SH-SY5Y (cell line): ENCODE measurements at regions not wholly inside any gene's neighbourhood (a gene's known extent, or its start where the extent isn't known, plus 50 kb on each side); places are given as distances from the start of the nearest gene placed in this dataset.

Source experiments
- GATA2 ChIP-seq: IDR thresholded peaks from 2 replicates; pipeline ENCODE4 v1.6.1; 2011; ENCODE audit warnings: mild to moderate bottlenecking, low read depth, low read length
- GATA3 ChIP-seq: IDR thresholded peaks from 2 replicates; pipeline ENCODE4 v1.6.1; 2011; ENCODE audit warnings: low read depth, mild to moderate bottlenecking, low read length, moderate library complexity

- no peak for TF ChIP-seq GATA3
- TF ChIP-seq GATA2: no peak
These were observed 182.4 kb downstream of the TLR4 start for GRCh38 chr9:117886616-117887015.

GRCh38 chr9:117887383-117887782 is 183.2 kb downstream of the TLR4 start:
- TF ChIP-seq GATA3 (no peak), GATA2 (no peak)

GRCh38 chr9:117887941-117888340 is 183.7 kb downstream of the TLR4 start:
- TF ChIP-seq GATA3 (no peak), GATA2 (no peak)

DNA sequence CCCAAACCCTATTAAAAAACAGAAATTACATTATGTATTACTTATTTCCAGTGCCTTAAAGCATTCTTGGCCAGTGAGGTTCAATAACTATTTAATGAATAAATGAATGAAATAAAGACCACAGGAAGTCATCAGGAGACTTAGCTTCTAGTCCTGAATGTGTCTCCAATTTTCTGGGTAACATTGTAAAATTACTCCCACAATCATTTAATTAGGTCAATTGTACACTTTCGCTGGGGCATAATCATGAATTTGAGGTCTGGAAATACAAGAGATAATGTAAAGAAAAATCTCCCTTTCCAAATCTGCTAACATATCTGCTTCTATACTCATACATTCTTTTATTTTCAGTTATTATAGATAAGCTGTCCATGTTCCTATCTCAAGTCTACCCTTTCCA is 199.2 kb downstream of the TLR4 start:
- 0 out of 2 replicates have a peak, but pooled peaks have one; percentile 36 for TF ChIP-seq GATA3
- no peak for TF ChIP-seq GATA2

- no peak for TF ChIP-seq GATA3
- no peak for TF ChIP-seq GATA2
These were observed 202.6 kb downstream of the TLR4 start for GRCh38 chr9:117906763-117907162.

DNA sequence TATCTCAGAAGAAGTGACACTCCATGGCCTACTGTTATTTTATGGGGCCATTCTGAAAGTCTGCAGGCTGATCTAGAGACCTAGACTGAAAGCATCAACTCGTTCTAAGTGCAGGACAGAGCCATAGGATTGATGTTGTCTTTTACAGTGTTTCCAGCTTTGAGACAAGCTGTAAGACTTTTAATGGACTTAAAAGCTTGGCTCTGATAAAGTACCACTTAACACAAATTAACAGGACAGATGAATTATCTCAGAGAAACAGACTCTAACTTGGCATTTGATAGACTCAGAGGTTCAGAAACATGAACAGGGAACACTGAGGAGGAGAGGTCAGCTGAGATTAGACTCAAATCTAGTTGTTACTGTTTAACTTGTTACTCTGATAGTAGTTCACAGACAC is 203.2 kb downstream of the TLR4 start:
- TF ChIP-seq GATA3 (no peak), GATA2 (no peak)

DNA sequence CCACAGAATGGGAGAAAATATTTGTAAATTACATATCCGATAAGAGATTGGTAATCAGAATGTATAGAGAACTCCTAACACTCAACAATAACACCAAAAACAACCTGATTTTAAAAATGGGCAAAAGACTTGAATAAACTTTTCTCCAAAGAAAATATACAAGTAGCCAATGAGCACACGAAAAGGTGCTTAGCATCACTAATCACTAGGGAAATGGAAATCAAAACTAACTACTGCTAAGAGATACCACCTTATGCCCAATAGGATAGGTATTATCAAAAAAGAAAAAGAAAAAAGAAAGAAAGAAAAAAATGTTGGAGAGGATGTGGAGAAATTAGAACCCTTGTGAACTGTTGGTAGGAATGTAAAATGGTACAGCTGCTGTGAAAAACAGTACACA is 212.1 kb downstream of the TLR4 start:
- TF ChIP-seq GATA3 (no peak), GATA2 (no peak)

DNA sequence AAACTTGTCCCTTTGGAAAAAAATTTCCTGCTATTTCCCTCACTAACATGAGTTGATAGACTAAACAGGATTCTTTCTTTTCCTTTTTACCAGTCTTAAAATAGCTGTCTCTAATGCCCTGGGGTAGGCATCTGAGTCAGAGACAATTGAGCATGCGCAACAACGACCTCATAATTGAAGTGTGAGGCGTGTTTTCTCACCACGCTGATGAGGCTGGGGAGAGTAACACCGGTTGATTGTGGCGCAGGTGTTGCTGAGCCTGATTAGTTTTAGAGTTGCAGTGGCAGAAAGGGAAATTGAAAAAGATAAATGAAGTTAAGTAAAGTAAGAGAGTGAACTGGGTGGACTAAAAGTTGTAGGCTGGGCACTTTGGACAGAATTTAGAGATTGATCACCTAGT is 213.7 kb downstream of the TLR4 start:
- no peak for TF ChIP-seq GATA3
- no peak for TF ChIP-seq GATA2

GRCh38 chr9:117919538-117919937 is 215.3 kb downstream of the TLR4 start:
- TF ChIP-seq GATA2: peak; percentile 89
- TF ChIP-seq GATA3: peak; percentile 83

GRCh38 chr9:117926031-117926658 is 221.9 kb downstream of the TLR4 start:
- no peak for TF ChIP-seq GATA3
- no peak for TF ChIP-seq GATA2

GRCh38 chr9:117927354-117927753 is 223.2 kb downstream of the TLR4 start:
- TF ChIP-seq GATA2 (no peak), GATA3 (no peak)

DNA sequence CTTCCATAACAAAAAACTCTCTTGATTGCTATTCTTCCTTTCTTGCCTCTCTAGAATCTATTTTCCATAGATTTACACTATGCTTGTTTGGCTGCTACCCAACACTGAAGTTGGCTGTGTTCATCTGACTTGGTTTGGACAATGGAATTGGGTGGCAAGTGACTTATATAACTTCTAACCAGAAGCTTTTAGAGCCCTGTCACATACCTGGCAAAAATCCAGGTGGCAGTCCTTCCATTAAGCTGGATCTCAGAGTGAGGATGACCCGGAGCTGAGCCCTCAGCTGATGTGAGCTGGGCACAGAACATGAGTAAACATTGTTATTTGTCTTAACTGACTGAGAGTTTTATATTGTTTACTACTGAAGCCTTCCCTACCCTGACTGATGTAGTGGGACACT is 225.7 kb downstream of the TLR4 start:
- TF ChIP-seq GATA2 (no peak), GATA3 (no peak)

DNA sequence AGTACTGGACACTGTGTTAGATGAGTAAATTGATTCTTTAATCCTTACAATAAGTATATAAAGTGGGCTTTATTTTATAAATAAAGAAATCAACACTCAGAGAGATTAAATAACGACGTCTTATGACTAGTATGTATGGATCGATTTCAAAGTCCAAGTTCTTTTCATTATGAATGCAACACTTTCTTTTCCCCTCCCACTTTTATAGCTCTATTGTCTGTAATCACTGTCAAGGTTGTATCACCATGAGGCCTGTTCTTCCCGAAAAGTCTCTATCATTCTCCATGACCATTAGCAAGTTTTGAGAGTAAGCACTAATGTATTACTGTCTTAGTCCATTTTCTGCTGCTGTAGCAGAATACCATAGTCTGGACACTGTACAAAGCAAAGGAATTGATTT is 228.4 kb downstream of the TLR4 start:
- TF ChIP-seq GATA2: no peak
- TF ChIP-seq GATA3: no peak

- TF ChIP-seq GATA3 (peak; percentile 95), GATA2 (peak; percentile 95)
These were observed 232.3 kb downstream of the TLR4 start for GRCh38 chr9:117936185-117937130.

GRCh38 chr9:117938086-117938485 is 233.9 kb downstream of the TLR4 start:
- no peak for TF ChIP-seq GATA2
- TF ChIP-seq GATA3: no peak

DNA sequence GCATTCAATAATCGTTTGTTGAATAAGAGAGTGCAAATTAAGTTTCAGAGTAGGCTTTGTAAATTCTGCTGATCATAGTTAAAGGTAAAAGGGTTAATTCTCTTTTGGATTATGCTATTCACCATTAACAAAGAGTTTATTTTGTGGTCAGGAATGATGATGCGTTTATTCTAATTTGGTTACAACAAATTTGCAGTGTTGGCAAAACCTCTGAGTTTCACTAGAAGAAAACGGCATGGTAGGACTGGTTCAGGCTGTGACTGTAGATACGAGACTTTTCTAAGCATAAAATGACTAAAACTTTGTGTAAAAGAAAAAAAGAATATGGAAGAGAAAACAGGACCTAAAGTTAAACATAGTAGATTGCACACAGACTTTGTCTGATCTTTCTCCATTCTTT is 234.7 kb downstream of the TLR4 start:
- TF ChIP-seq GATA3 (no peak), GATA2 (no peak)
